ENCODE measurements at regions not wholly inside any gene's neighbourhood (a gene's known extent, or its start where the extent isn't known, plus 50 kb on each side); places are given as distances from the start of the nearest gene placed in this dataset.
"Not testable (repeated sequence)": the region's sequence is repeated elsewhere in the genome, so short reads cannot be mapped to it uniquely, and the experiment has no call there.

DNA sequence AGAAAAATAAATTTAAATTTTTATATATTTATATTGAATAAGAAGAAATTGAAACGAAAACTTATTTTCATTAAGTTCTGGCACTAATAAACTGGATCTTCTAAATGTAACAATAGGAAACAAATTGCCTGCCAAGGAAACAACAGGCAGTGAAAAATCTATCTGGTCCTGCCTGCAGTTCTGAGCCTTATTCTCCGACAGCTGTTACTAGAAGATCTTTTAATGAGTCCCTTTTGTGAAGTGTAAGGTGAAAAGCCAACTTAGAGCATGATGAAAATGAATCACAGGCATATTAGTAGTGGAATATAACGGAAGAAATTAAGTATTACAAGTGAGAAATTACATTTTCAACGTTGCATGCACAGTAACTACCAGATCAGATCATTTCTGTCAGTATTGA, 1002.7 kb upstream of the PCDH20 start:
- DNase-seq (ENCODE audit: low read depth), result no peak
- no peak overlapping the region for H3K4me3 ChIP-seq (ENCODE audit: low read depth, low read length)
- TF ChIP-seq, protein P1, sequence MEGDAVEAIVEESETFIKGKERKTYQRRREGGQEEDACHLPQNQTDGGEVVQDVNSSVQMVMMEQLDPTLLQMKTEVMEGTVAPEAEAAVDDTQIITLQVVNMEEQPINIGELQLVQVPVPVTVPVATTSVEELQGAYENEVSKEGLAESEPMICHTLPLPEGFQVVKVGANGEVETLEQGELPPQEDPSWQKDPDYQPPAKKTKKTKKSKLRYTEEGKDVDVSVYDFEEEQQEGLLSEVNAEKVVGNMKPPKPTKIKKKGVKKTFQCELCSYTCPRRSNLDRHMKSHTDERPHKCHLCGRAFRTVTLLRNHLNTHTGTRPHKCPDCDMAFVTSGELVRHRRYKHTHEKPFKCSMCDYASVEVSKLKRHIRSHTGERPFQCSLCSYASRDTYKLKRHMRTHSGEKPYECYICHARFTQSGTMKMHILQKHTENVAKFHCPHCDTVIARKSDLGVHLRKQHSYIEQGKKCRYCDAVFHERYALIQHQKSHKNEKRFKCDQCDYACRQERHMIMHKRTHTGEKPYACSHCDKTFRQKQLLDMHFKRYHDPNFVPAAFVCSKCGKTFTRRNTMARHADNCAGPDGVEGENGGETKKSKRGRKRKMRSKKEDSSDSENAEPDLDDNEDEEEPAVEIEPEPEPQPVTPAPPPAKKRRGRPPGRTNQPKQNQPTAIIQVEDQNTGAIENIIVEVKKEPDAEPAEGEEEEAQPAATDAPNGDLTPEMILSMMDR (IDR thresholded peaks at IDR 0.05; ENCODE audit: insufficient read depth, low read depth, low read length, missing control alignments), result no peak

DNA sequence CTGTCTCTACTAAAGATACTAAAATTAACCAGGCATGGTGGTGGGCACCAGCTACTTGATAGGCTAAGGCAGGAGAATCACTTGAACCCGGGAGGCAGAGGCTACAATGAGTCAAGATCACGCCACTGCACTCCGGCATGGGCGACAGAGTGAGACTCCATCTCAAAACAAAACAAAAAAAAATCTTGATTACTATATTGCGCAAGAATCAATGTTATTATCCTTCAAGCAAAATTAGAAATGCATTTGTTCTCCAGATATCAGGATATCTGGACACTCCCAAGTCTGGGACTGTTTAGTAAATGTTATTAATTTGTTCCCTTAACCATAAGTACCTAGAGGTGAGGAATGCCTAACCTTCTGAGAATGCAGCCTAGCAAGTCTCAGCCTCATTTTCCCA, 992.2 kb upstream of the PCDH20 start:
- no peak overlapping the region for H3K4me3 ChIP-seq (ENCODE audit: low read depth, low read length)
- DNase-seq (ENCODE audit: low read depth), result no peak
- TF ChIP-seq, protein P1 (IDR thresholded peaks at IDR 0.05; ENCODE audit: insufficient read depth, low read depth, low read length, missing control alignments), result no peak

DNA sequence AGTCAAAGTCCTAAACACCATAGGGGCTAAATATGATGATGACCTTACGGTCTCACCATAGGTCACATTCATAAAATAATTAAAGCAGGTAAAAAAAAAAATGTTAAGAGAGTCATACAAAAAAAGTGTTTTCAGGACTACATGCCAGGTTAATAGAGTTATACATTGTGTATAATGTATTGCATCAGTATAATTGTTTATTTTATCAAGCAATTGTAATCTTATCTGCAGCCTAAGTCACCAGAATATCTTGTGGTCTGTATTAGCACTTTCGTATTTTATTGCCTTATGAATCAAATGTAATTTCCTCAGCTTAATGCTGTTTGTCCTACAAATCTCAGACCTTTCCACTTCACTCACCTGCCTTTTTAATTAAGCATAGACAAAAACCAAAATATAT, 972.9 kb upstream of the PCDH20 start:
- DNase-seq (ENCODE audit: low read depth), result no peak
- TF ChIP-seq, protein P1 (IDR thresholded peaks at IDR 0.05; ENCODE audit: insufficient read depth, low read depth, low read length, missing control alignments), result no peak
- H3K4me3 ChIP-seq (ENCODE audit: low read depth, low read length), result no peak overlapping the region

DNA sequence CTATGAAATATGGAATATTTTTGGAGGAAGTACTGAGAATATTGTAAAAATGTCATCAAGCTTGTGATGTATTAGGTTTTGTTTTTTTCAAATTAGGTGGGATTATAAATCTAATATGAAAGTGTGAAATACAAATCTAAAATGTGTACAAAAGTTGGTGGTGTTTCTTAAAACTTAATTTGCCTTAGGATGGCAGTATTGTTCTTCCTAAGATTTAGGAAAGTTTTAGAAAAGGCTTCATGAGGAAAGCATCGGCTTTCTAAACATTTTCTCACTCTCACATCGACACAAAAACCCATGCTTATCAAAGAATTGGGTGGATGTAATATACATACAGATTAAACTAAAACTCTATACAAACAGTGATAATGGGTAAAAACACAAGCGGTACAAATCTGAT, 972.0 kb upstream of the PCDH20 start:
- TF ChIP-seq, protein P1 (IDR thresholded peaks at IDR 0.05; ENCODE audit: insufficient read depth, low read depth, low read length, missing control alignments), result no peak
- peak; percentile 1 for DNase-seq (ENCODE audit: low read depth)
- no peak overlapping the region for H3K4me3 ChIP-seq (ENCODE audit: low read depth, low read length)

DNA sequence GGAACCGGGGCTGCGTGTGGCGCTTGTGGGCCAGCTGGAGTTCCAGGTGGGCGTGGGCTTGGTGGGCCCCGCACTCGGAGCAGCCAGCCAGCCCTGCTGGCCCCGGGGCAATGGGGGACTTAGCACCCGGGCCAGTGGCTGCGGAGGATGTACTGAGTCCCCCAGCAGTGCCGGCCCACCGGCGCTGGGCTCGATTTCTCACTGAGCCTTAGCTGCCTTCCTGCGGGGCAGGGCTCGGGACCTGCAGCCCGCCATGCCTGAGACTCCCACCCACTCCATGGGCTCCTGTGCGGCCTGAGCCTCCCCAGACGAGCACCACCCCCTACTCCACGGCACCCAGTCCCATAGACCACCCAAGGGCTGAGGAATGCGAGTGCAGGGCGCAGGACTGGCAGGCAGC, 963.6 kb upstream of the PCDH20 start:
- DNase-seq (ENCODE audit: low read depth); H3K4me3 ChIP-seq (ENCODE audit: low read depth, low read length): not testable (repeated sequence)

DNA sequence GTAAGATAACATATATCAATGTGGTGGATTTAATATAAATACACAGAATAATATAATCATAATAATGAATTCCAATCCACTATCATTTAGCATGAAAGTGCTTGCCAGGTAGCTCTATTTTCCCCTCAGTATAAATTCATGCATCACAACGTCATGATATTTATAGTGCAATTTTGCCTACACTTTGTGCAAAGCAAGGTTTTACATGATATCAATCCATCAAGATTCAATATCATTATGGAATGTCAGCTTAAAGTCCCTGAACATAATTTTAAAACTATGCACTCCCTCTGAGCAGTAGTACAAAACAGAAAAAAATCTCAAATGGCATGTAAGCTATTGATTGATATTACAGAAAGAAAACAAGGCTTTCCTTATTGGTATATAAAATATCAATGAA, 962.2 kb upstream of the PCDH20 start:
- DNase-seq (ENCODE audit: low read depth), result no peak
- TF ChIP-seq, protein P1 (IDR thresholded peaks at IDR 0.05; ENCODE audit: insufficient read depth, low read depth, low read length, missing control alignments), result no peak
- no peak overlapping the region for H3K4me3 ChIP-seq (ENCODE audit: low read depth, low read length)

DNA sequence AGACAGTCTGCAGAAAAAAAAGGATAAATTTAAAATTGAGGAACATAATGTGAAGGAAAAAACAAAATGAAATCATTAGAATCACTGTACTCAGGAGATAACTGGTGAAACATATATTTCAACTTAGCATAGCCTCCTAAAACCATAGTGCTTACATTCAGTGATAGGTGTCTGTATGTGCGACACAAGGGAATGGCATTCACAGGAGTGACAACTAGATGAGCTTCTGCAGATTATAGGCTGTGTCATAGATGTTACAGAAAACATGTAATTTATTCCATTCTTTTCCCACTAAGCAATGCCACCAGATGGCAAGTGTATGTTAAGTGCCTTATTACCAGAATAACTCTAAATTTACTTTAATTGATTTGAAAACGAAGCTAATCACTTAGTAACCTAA, 960.0 kb upstream of the PCDH20 start:
- TF ChIP-seq, protein P1 (IDR thresholded peaks at IDR 0.05; ENCODE audit: insufficient read depth, low read depth, low read length, missing control alignments), result no peak
- no peak overlapping the region for H3K4me3 ChIP-seq (ENCODE audit: low read depth, low read length)
- no peak for DNase-seq (ENCODE audit: low read depth)

DNA sequence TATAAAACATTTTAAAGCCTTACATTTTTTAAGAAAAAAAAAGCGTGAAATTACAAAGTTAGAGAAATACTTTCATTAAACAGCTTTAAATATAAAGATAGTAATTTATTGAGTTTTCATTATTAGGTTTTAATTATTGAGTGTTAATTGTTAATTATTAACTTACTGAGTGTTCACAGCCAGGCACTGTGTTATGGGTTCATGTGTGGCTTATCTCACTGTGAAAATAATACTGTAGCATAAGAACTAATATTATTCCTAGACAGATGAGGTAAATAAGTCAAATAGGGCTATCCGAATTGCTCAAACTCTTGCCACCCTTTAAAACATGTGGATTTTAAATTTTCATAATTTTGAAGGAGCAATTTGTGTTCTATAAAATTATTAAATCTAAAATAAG, 956.1 kb upstream of the PCDH20 start:
- H3K4me3 ChIP-seq (ENCODE audit: low read depth, low read length), result no peak overlapping the region
- TF ChIP-seq, protein P1 (IDR thresholded peaks at IDR 0.05; ENCODE audit: insufficient read depth, low read depth, low read length, missing control alignments), result no peak
- no peak for DNase-seq (ENCODE audit: low read depth)

DNA sequence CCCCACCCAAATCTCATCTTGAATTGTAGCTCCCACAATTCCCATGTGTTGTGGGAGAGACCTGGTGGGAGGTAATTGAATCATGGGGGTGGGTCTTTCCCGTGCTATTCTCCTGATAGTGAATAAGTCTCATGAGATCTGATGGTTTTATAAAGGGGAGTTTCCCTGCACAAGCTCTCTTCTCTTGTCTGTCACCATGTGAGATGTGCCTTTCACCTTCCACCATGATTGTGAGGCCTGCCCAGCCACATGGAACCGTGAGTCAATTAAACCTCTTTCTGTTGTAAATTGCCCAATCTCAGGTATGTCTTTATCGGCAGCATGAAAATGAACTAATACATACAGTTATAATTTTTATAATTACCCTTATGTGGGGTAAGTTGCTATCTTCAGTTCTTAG, 952.3 kb upstream of the PCDH20 start:
- DNase-seq (ENCODE audit: low read depth), result not testable (repeated sequence)

More for the DNA sequence above, 952.3 kb upstream of the PCDH20 start:
- not testable (repeated sequence) for H3K4me3 ChIP-seq (ENCODE audit: low read depth, low read length)
